Neural cell (in vitro differentiated cells): ENCODE measurements at regions not wholly inside any gene's neighbourhood (a gene's known extent, or its start where the extent isn't known, plus 50 kb on each side); places are given as distances from the start of the nearest gene placed in this dataset.

Source experiments
- H2AFZ ChIP-seq: fragments of 200-600, 300-800 bp; sonication (generic), shearing (Covaris generic); 2 replicates; pipeline ENCODE4 v1.6.0; 2014; ENCODE audit warnings: low read depth, mild to moderate bottlenecking, antibody characterized with exemption, low read length, moderate library complexity
- H3F3A ChIP-seq: fragments of 200-600 bp; shearing (Covaris generic); 2 replicates; pipeline ENCODE4 v1.6.1; 2016; ENCODE audit warnings: mild to moderate bottlenecking, moderate library complexity, mixed read lengths, antibody characterized with exemption, low read length; ENCODE audit not compliant: insufficient read depth, poor library complexity, severe bottlenecking
- H3K27ac ChIP-seq: fragments of 200-600, 300-800 bp; sonication (generic), shearing (Covaris generic); 2 replicates; pipeline ENCODE4 v1.5.1; 2014; ENCODE audit warnings: mild to moderate bottlenecking, low read length, moderate library complexity
- H3K27me3 ChIP-seq: fragments of 300-800, 200-600 bp; sonication (generic), shearing (Covaris generic); 2 replicates; pipeline ENCODE4 v1.6.0; 2014; ENCODE audit warnings: mild to moderate bottlenecking, low read depth, low read length, moderate library complexity; ENCODE audit not compliant: insufficient read depth
- H3K36me3 ChIP-seq: fragments of 300-800, 200-600 bp; sonication (generic), shearing (Covaris generic); 2 replicates; pipeline ENCODE4 v1.5.1; 2014; ENCODE audit warnings: mild to moderate bottlenecking, antibody characterized with exemption, low read length, moderate library complexity; ENCODE audit not compliant: insufficient read depth
- H3K4me2 ChIP-seq: fragments of 300-800, 200-600 bp; sonication (generic), shearing (Covaris generic); 2 replicates; pipeline ENCODE4 v1.6.0; 2014; ENCODE audit warnings: mild to moderate bottlenecking, low read length
- H3K4me3 ChIP-seq: fragments of 300-800, 200-600 bp; sonication (generic), shearing (Covaris generic); 2 replicates; pipeline ENCODE4 v1.5.1; 2014; ENCODE audit warnings: mild to moderate bottlenecking, low read length, moderate library complexity
- H3K79me2 ChIP-seq: fragments of 200-600 bp; shearing (Covaris generic); replicated peaks from 2 replicates; pipeline ENCODE4 v1.6.0; 2014; ENCODE audit warnings: mild to moderate bottlenecking, low read length, moderate library complexity; ENCODE audit not compliant: insufficient read depth
- H3K9ac ChIP-seq: fragments of 300-800, 200-600 bp; sonication (generic), shearing (Covaris generic); 2 replicates; pipeline ENCODE4 v1.6.1; 2016; ENCODE audit warnings: mild to moderate bottlenecking, low read length, mixed read lengths
- H3K9me2 ChIP-seq: fragments of 200-600 bp; shearing (Covaris generic); 2 replicates; pipeline ENCODE4 v1.6.1; 2016; ENCODE audit warnings: mild to moderate bottlenecking, low read length, mixed read lengths; ENCODE audit not compliant: insufficient read depth
- H3K9me3 ChIP-seq: fragments of 200-600, 300-800 bp; sonication (generic), shearing (Covaris generic); 2 replicates; pipeline ENCODE4 v1.6.1; 2016; ENCODE audit warnings: mild to moderate bottlenecking, mixed run types, low read length, moderate library complexity, mixed read lengths
- H4K20me1 ChIP-seq: fragments of 200-600 bp; shearing (Covaris generic); 2 replicates; pipeline ENCODE4 v1.6.1; 2016; ENCODE audit warnings: mild to moderate bottlenecking, mixed run types; ENCODE audit not compliant: insufficient read depth
- CTCF ChIP-seq: fragments of 450-650 bp; IDR thresholded peaks from 2 replicates; pipeline ENCODE4 v1.5.1; 2014; ENCODE audit warnings: antibody characterized with exemption, mild to moderate bottlenecking, moderate library complexity; ENCODE audit not compliant: poor library complexity, severe bottlenecking
- EP300 ChIP-seq: fragments of 450-650 bp; conservative IDR thresholded peaks from 2 replicates; pipeline ENCODE4 v1.6.1; 2014; ENCODE audit warnings: antibody characterized with exemption, mild to moderate bottlenecking, moderate library complexity; ENCODE audit not compliant: poor library complexity, severe bottlenecking
- EZH2 ChIP-seq: fragments of 200-600, 300-800 bp; shearing (Covaris generic), sonication (generic); IDR thresholded peaks from 2 replicates; pipeline ENCODE4 v1.6.1; 2014; ENCODE audit warnings: antibody characterized with exemption, low read length, borderline replicate concordance, mild to moderate bottlenecking; ENCODE audit not compliant: insufficient read depth, poor library complexity, severe bottlenecking
- MXI1 ChIP-seq: fragments of 450-650 bp; conservative IDR thresholded peaks from 2 replicates; pipeline ENCODE4 v1.6.1; 2014; ENCODE audit warnings: antibody characterized with exemption, mild to moderate bottlenecking; ENCODE audit not compliant: poor library complexity, severe bottlenecking
- POLR2AphosphoS5 ChIP-seq: IDR thresholded peaks from 2 replicates; pipeline ENCODE4 v1.6.1; 2012
- RAD21 ChIP-seq: fragments of 450-650 bp; conservative IDR thresholded peaks from 2 replicates; pipeline ENCODE4 v1.6.1; 2014; ENCODE audit warnings: antibody characterized with exemption, mild to moderate bottlenecking, moderate library complexity
- REST ChIP-seq: IDR thresholded peaks from 2 replicates; pipeline ENCODE4 v1.6.1; 2012; ENCODE audit warnings: borderline replicate concordance
- SMC3 ChIP-seq: fragments of 450-650 bp; conservative IDR thresholded peaks from 2 replicates; pipeline ENCODE4 v1.6.1; 2014; ENCODE audit warnings: antibody characterized with exemption, mild to moderate bottlenecking, moderate library complexity; ENCODE audit not compliant: poor library complexity
- TAF1 ChIP-seq: IDR thresholded peaks from 2 replicates; pipeline ENCODE4 v1.6.1; 2012; ENCODE audit warnings: low read depth

GRCh38 chr13:62137629-62138405, 722.2 kb upstream of the PCDH20 start:
- Histone ChIP-seq H3K36me3 (no peaks in the 10 kb centered on the region), H3K9me2 (no peaks in the 10 kb centered on the region), H3K9ac (no peak overlapping the region), H3K4me3 (no peak overlapping the region), H3K79me2 (no peaks in the 10 kb centered on the region), H4K20me1 (no peaks in the 10 kb centered on the region), H3K4me2 (no peak overlapping the region), H3F3A (no peaks in the 10 kb centered on the region), H2AFZ (no peak overlapping the region), H3K9me3 (no peaks in the 10 kb centered on the region), H3K27ac (no peak overlapping the region), H3K27me3 (no peaks in the 10 kb centered on the region)
- TF ChIP-seq REST: no peak
- TF ChIP-seq CTCF: no peak
- TF ChIP-seq TAF1: no peak
- no peak for TF ChIP-seq EZH2
- TF ChIP-seq EP300: no peak
- TF ChIP-seq MXI1: no peak
- TF ChIP-seq POLR2AphosphoS5: no peak
- no peak for TF ChIP-seq RAD21
- no peak for TF ChIP-seq SMC3

- TF ChIP-seq RAD21: no peak
- no peak for TF ChIP-seq EZH2
- TF ChIP-seq CTCF: no peak
- TF ChIP-seq SMC3: no peak
- no peak for TF ChIP-seq POLR2AphosphoS5
- no peak for TF ChIP-seq REST
- TF ChIP-seq EP300: no peak
- TF ChIP-seq TAF1: no peak
- no peaks in the 10 kb centered on the region for H3F3A ChIP-seq
- H3K27ac ChIP-seq: no peak overlapping the region
- H3K9me2 ChIP-seq: no peaks in the 10 kb centered on the region
- H3K9ac ChIP-seq: no peak overlapping the region
- no peak overlapping the region for H3K4me2 ChIP-seq
- no peak overlapping the region for H2AFZ ChIP-seq
- no peaks in the 10 kb centered on the region for H3K36me3 ChIP-seq
- H4K20me1 ChIP-seq: no peaks in the 10 kb centered on the region
- no peaks in the 10 kb centered on the region for H3K27me3 ChIP-seq
- H3K9me3 ChIP-seq: no peaks in the 10 kb centered on the region
- H3K79me2 ChIP-seq: no peaks in the 10 kb centered on the region
- no peak overlapping the region for H3K4me3 ChIP-seq
These were observed 716.0 kb upstream of the PCDH20 start for GRCh38 chr13:62131604-62132003.
